MCF 10A (cell line): ENCODE measurements at regions not wholly inside any gene's neighbourhood (a gene's known extent, or its start where the extent isn't known, plus 50 kb on each side); places are given as distances from the start of the nearest gene placed in this dataset.
A peak's percentile ranks its signal among the peaks of the same experiment; 100 is the strongest.

Source experiments
- BruUV-seq: library from RNA; stranded (reverse); fragments of 400-500 nt; replicated peaks from 2 replicates; lab custom pipeline; 2021; lab: Mats Ljungman, UMichigan
- CTCF ChIA-PET: fragments of 300-600 bp; sonication (Branson Sonifier 250); formaldehyde crosslinking; extraction: SDS; loops from one replicate; lab custom pipeline; 2021; ENCODE audit warnings: antibody characterized with exemption, inconsistent platforms; lab: Yijun Ruan, JAX
- POLR2A ChIA-PET: fragments of 300-600, 350-650 bp; sonication (Branson Sonifier 250); formaldehyde crosslinking; extraction: SDS; loops from one replicate; lab custom pipeline; 2020; ENCODE audit warnings: antibody characterized with exemption, inconsistent platforms; lab: Yijun Ruan, JAX
- DNase-seq: peaks from one replicate; pipeline ENCODE4 v3.0.0-alpha.2; 2018; ENCODE audit not compliant: unreplicated experiment
- H3K27ac Mint-ChIP-seq: one replicate; pipeline ENCODE4 v1.8.0; 2022; ENCODE audit warnings: mild to moderate bottlenecking, low read depth, mixed read lengths; ENCODE audit not compliant: unreplicated experiment
- H3K27me3 Mint-ChIP-seq: one replicate; pipeline ENCODE4 v1.8.0; 2022; ENCODE audit warnings: mixed read lengths; ENCODE audit not compliant: insufficient read depth, unreplicated experiment
- H3K36me3 Mint-ChIP-seq: one replicate; pipeline ENCODE4 v1.8.0; 2022; ENCODE audit warnings: mild to moderate bottlenecking, moderate library complexity, mixed read lengths; ENCODE audit not compliant: insufficient read depth, unreplicated experiment
- H3K4me1 Mint-ChIP-seq: one replicate; pipeline ENCODE4 v1.8.0; 2022; ENCODE audit warnings: mixed read lengths; ENCODE audit not compliant: insufficient read depth, unreplicated experiment
- H3K4me3 Mint-ChIP-seq: one replicate; pipeline ENCODE4 v1.8.0; 2022; ENCODE audit warnings: mild to moderate bottlenecking, moderate library complexity, mixed read lengths; ENCODE audit not compliant: unreplicated experiment
- H3K9me3 Mint-ChIP-seq: one replicate; pipeline ENCODE4 v1.8.0; 2022; ENCODE audit warnings: mixed read lengths; ENCODE audit not compliant: unreplicated experiment
- CTCF ChIP-seq: fragments of 200-600 bp; IDR thresholded peaks from one replicate; pipeline ENCODE4 v1.8.0; 2022; ENCODE audit warnings: antibody characterized with exemption, mild to moderate bottlenecking; ENCODE audit not compliant: unreplicated experiment
- intact Hi-C: fragments of 100-400 bp; cut with micrococcal nuclease; formaldehyde crosslinking; loops from 2 replicates; pipeline ENCODE4 v1.14.1; 2022

GRCh38 chrX:39214387-39215126 is 413.3 kb downstream of the MID1IP1 start:
- Mint-ChIP-seq H3K4me1 (no peaks in the 10 kb centered on the region), H3K36me3 (no peaks in the 10 kb centered on the region), H3K27ac (no peak overlapping the region), H3K27me3 (peaks cover 94% of the 10 kb centered on the region), H3K4me3 (no peak overlapping the region), H3K9me3 (peaks cover 6% of the 10 kb centered on the region)
- no peak for DNase-seq
- no peak for TF ChIP-seq CTCF
- no TSS peak for BruUV-seq
- ChIA-PET POLR2A (interaction anchor here (0.6 kb wide), 1 partner anchor 13 kb away, joined by 3 read pairs; no protein-coding TSS in a partner anchor), CTCF (no interaction called here)
- intact Hi-C loops: no loop called here

GRCh38 chrX:39220952-39221351 is 419.7 kb downstream of the MID1IP1 start:
- Mint-ChIP-seq H3K4me3 (no peak overlapping the region), H3K27me3 (peaks cover 72% of the 10 kb centered on the region), H3K27ac (no peak overlapping the region), H3K36me3 (no peaks in the 10 kb centered on the region), H3K9me3 (no peaks in the 10 kb centered on the region), H3K4me1 (no peaks in the 10 kb centered on the region)
- TF ChIP-seq CTCF: no peak
- no TSS peak for BruUV-seq
- intact Hi-C loops: no loop called here
- no peak for DNase-seq
- ChIA-PET POLR2A (interaction anchor here (0.6 to 0.7 kb wide), 2 partner anchors 34 to 281 kb away, joined by 3 read pairs; no protein-coding TSS in a partner anchor), CTCF (no interaction called here)

- Mint-ChIP-seq H3K27ac (no peak overlapping the region), H3K4me1 (peaks cover 9% of the 10 kb centered on the region), H3K9me3 (no peaks in the 10 kb centered on the region), H3K4me3 (no peak overlapping the region), H3K36me3 (no peaks in the 10 kb centered on the region), H3K27me3 (peaks cover 72% of the 10 kb centered on the region)
- CTCF ChIA-PET: no interaction called here
- BruUV-seq: no TSS peak
- intact Hi-C loops: no loop called here
- POLR2A ChIA-PET: no interaction called here
- TF ChIP-seq CTCF: no peak
- DNase-seq: no peak
These were observed 421.3 kb downstream of the MID1IP1 start for GRCh38 chrX:39222346-39223113.

- no TSS peak for BruUV-seq
- Mint-ChIP-seq H3K36me3 (no peaks in the 10 kb centered on the region), H3K27ac (no peak overlapping the region), H3K9me3 (no peaks in the 10 kb centered on the region), H3K4me1 (peaks cover 9% of the 10 kb centered on the region), H3K27me3 (peaks cover 70% of the 10 kb centered on the region), H3K4me3 (no peak overlapping the region)
- POLR2A ChIA-PET: no interaction called here
- CTCF ChIA-PET: no interaction called here
- intact Hi-C loops: no loop called here
- DNase-seq: peak; percentile 21
- no peak for TF ChIP-seq CTCF
These were observed 425.0 kb downstream of the MID1IP1 start for GRCh38 chrX:39226251-39226650.
